HCT116 (cell line): ENCODE measurements at regions not wholly inside any gene's neighbourhood (a gene's known extent, or its start where the extent isn't known, plus 50 kb on each side); places are given as distances from the start of the nearest gene placed in this dataset.

Experiments used
- ATAC-seq: fragments of 200-7000 bp; cut with Tn5 transposase; 2 replicates; pipeline ENCODE4 v1.9.1; 2020; ENCODE audit warnings: mild to moderate bottlenecking, moderate library complexity
- BruUV-seq: library from RNA; stranded (reverse); fragments of 400-500 nt; replicated peaks from 2 replicates; lab custom pipeline; 2021; lab: Mats Ljungman, UMichigan
- CTCF ChIA-PET: fragments of 300-600 bp; sonication (Branson Sonifier 250); formaldehyde crosslinking; loops from one replicate; lab custom pipeline; 2021; ENCODE audit warnings: antibody characterized with exemption; lab: Charles Lee
- POLR2A ChIA-PET: fragments of 300-600, 350-600 bp; sonication (Branson Sonifier 250); formaldehyde crosslinking; loops from one replicate; lab custom pipeline; 2021; ENCODE audit warnings: antibody characterized with exemption; lab: Charles Lee
- RAD21 ChIA-PET, 2 experiments: fragments of 300-600 bp; sonication (Branson Sonifier 250); formaldehyde crosslinking; loops; one replicate each; lab custom pipeline; 2023; ENCODE audit warnings: low total read pairs in 2 of 2; ENCODE audit not compliant: uncharacterized antibody in 2 of 2, unreplicated experiment in 2 of 2, low non-redundant PET in 1 of 2; lab: Charles Lee
- DNase-seq: peaks from one replicate; pipeline ENCODE4 v3.0.0-alpha.2; 2010; ENCODE audit warnings: low read depth, low spot score
- H2AFZ ChIP-seq: fragments of 200-600 bp; shearing (Covaris generic), sonication (generic); 2 replicates; pipeline ENCODE4 v1.6.1; 2017; ENCODE audit warnings: low read depth, mixed run types, mixed read lengths, antibody characterized with exemption, low read length; ENCODE audit not compliant: poor library complexity, severe bottlenecking
- H3K27ac ChIP-seq: 2 replicates; pipeline ENCODE4 v1.5.1; 2012; ENCODE audit warnings: low read depth, low read length
- H3K27me3 ChIP-seq: fragments of 200-600 bp; sonication (generic); 2 replicates; pipeline ENCODE4 v1.6.1; 2016; ENCODE audit warnings: mixed run types, low read length, mixed read lengths; ENCODE audit not compliant: insufficient read depth
- H3K36me3 ChIP-seq, 2 experiments: fragments of 200-500 bp in 1 of 2; fragments of 200-600 bp in 1 of 2; sonication (Bioruptor generic) in 1 of 2; sonication (generic) in 1 of 2; 2 replicates each; pipeline versions ENCODE4 v1.5.1 to v1.6.1; 2014 to 2016; ENCODE audit warnings: low read length in 2 of 2, inconsistent platforms in 1 of 2, mixed read lengths in 1 of 2, mixed run types in 1 of 2; ENCODE audit not compliant: insufficient read depth in 2 of 2, control insufficient read depth in 1 of 2
- H3K4me1 ChIP-seq, 2 experiments: fragments of 200-600 bp in 1 of 2; sonication (generic) in 1 of 2; 2 replicates each; pipeline versions ENCODE4 v1.5.1 to v1.6.1; 2012 to 2017; ENCODE audit warnings: low read length in 2 of 2, inconsistent platforms in 1 of 2, mild to moderate bottlenecking in 1 of 2, mixed read lengths in 1 of 2, mixed run types in 1 of 2, moderate library complexity in 1 of 2; ENCODE audit not compliant: insufficient read depth in 2 of 2, control insufficient read depth in 1 of 2
- H3K4me2 ChIP-seq: fragments of 200-600 bp; sonication (generic); 2 replicates; pipeline ENCODE4 v1.6.1; 2017; ENCODE audit warnings: mixed run types, low read length, mixed read lengths
- H3K4me3 ChIP-seq, 2 experiments: fragments of 200-600 bp in 1 of 2; sonication (generic) in 1 of 2; replicated peaks in 1 of 2; 2 replicates each; pipeline ENCODE4 v1.5.1; 2011 to 2016; ENCODE audit warnings: low read length in 2 of 2, control low read depth in 1 of 2, low read depth in 1 of 2, mild to moderate bottlenecking in 1 of 2, mixed read lengths in 1 of 2, mixed run types in 1 of 2
- H3K79me2 ChIP-seq: fragments of 200-600 bp; sonication (generic); 2 replicates; pipeline ENCODE4 v1.6.1; 2017; ENCODE audit warnings: mild to moderate bottlenecking, mixed run types, low read length, moderate library complexity, mixed read lengths; ENCODE audit not compliant: insufficient read depth
- H3K9ac ChIP-seq: fragments of 200-600 bp; sonication (generic); 2 replicates; pipeline ENCODE4 v1.6.1; 2016; ENCODE audit warnings: low read length, mixed read lengths
- H3K9me2 ChIP-seq: fragments of 200-600 bp; sonication (generic), shearing (Covaris generic); 2 replicates; pipeline ENCODE4 v1.6.1; 2017; ENCODE audit warnings: mixed run types, mild to moderate bottlenecking, moderate library complexity; ENCODE audit not compliant: insufficient read depth
- H3K9me3 ChIP-seq, 2 experiments: fragments of 200-500 bp in 1 of 2; fragments of 200-600 bp in 1 of 2; sonication (Bioruptor generic) in 1 of 2; sonication (generic) in 1 of 2; 2 replicates each; pipeline ENCODE4 v1.6.1; 2014 to 2017; ENCODE audit warnings: low read length in 2 of 2, mixed read lengths in 2 of 2, inconsistent platforms in 1 of 2, low read depth in 1 of 2, mild to moderate bottlenecking in 1 of 2, mixed run types in 1 of 2, moderate library complexity in 1 of 2; ENCODE audit not compliant: control insufficient read depth in 1 of 2, insufficient read depth in 1 of 2
- H4K20me1 ChIP-seq: fragments of 200-600 bp; sonication (generic), shearing (Covaris generic); 2 replicates; pipeline ENCODE4 v1.6.1; 2017; ENCODE audit warnings: mixed run types, mild to moderate bottlenecking, moderate library complexity; ENCODE audit not compliant: insufficient read depth
- EZH2 ChIP-seq: fragments of 200-600 bp; sonication (generic); IDR thresholded peaks from 2 replicates; pipeline ENCODE4 v1.6.1; 2017; ENCODE audit warnings: antibody characterized with exemption, mixed run types
- POLR2A ChIP-seq: IDR thresholded peaks from 2 replicates; pipeline ENCODE4 v1.7.0; 2011; ENCODE audit warnings: borderline replicate concordance; ENCODE audit not compliant: insufficient read depth, insufficient read length; ENCODE audit errors: extremely low read depth
- POLR2AphosphoS5 ChIP-seq: IDR thresholded peaks from 2 replicates; pipeline ENCODE4 v1.6.1; 2011; ENCODE audit warnings: mild to moderate bottlenecking, low read depth, low read length, moderate library complexity
- RAD21 ChIP-seq: IDR thresholded peaks from 2 replicates; pipeline ENCODE4 v1.6.1; 2012; ENCODE audit warnings: low read depth, mild to moderate bottlenecking
- SIN3A ChIP-seq: IDR thresholded peaks from 2 replicates; pipeline ENCODE4 v1.6.1; 2012; ENCODE audit warnings: low read depth
- SP1 ChIP-seq: IDR thresholded peaks from 2 replicates; pipeline ENCODE4 v1.6.1; 2012; ENCODE audit warnings: low read depth
- YY1 ChIP-seq: IDR thresholded peaks from 2 replicates; pipeline ENCODE4 v1.6.1; 2011; ENCODE audit warnings: low read length, low read depth, moderate library complexity, mild to moderate bottlenecking; ENCODE audit not compliant: insufficient replicate concordance; ENCODE audit errors: extremely low read depth
- ZFX ChIP-seq: fragments of 450-650 bp; IDR thresholded peaks from 2 replicates; pipeline ENCODE4 v1.6.1; 2017
- ZNF274 ChIP-seq: fragments of 200-500 bp; sonication (Bioruptor generic); IDR thresholded peaks from 2 replicates; pipeline ENCODE4 v1.6.1; 2014; ENCODE audit warnings: mild to moderate bottlenecking, low read depth, low read length, inconsistent platforms
- intact Hi-C: fragments of 100-400 bp; cut with micrococcal nuclease; formaldehyde crosslinking; loops from 2 replicates; pipeline ENCODE4 v1.10.0; 2022
- TF ChIP-seq, protein P1 (sequence below): IDR thresholded peaks from 2 replicates; pipeline ENCODE4 v1.6.1; 2012; ENCODE audit warnings: low read depth

DNA sequence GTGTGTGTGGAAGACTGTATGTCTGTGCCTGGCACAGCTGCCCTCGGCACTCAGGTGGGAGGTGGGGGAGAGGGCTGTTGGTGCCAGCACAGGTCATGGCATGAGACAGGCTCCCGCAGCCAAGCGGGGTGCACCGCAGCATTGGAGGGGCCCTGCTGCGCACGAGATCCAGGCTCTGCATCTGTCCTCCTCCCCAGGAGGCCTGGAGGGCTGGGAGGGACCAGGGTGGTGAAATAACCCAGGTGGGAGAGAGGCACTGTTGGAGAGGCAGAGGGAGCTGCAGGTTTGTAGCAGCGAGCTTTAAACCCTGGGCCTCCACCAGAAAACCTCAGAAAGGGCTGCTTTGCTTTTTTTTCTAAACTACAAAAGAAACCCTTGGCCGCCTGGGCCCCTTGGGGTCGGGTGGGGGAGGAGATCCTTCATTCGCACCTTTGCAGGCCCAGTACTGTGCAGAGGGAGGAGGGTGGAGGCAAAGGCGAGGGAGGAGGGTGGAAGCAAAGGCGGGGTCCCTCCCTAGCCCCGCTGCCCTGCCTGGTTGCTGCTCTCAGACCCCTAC is 241.7 kb downstream of the SEC14L1 start:
- POLR2A ChIA-PET, result no interaction called here
- intact Hi-C loops, result no loop called here
- no TSS peak for BruUV-seq
- no peaks in the 10 kb centered on the region; the same call in 1 of the 2 replicates for H4K20me1 ChIP-seq
- DNase-seq (no peak), ATAC-seq (no peak)
- no peak overlapping the region for H3K27ac ChIP-seq
- H3K9ac ChIP-seq, result no peak overlapping the region
- H3K4me1 ChIP-seq, result peaks cover 5 to 33% of the 10 kb centered on the region in 2 experiments; a peak in 2 of 4 replicates
- TF ChIP-seq POLR2AphosphoS5 (0 out of 2 replicates have a peak, but pooled peaks have one; percentile 5), SP1 (no peak)
- no peaks in the 10 kb centered on the region for H3K27me3 ChIP-seq
- CTCF ChIA-PET, result no interaction called here
- H3K36me3 ChIP-seq, result no peaks in the 10 kb centered on the region
- no peak overlapping the region for H2AFZ ChIP-seq
- H3K79me2 ChIP-seq, result peaks cover 95% of the 10 kb centered on the region
- no peak overlapping the region for H3K4me3 ChIP-seq
- RAD21 ChIA-PET, result no interaction called here
- no peaks in the 10 kb centered on the region for H3K9me3 ChIP-seq
- no peak overlapping the region for H3K4me2 ChIP-seq
- H3K9me2 ChIP-seq, result no peaks in the 10 kb centered on the region

DNA sequence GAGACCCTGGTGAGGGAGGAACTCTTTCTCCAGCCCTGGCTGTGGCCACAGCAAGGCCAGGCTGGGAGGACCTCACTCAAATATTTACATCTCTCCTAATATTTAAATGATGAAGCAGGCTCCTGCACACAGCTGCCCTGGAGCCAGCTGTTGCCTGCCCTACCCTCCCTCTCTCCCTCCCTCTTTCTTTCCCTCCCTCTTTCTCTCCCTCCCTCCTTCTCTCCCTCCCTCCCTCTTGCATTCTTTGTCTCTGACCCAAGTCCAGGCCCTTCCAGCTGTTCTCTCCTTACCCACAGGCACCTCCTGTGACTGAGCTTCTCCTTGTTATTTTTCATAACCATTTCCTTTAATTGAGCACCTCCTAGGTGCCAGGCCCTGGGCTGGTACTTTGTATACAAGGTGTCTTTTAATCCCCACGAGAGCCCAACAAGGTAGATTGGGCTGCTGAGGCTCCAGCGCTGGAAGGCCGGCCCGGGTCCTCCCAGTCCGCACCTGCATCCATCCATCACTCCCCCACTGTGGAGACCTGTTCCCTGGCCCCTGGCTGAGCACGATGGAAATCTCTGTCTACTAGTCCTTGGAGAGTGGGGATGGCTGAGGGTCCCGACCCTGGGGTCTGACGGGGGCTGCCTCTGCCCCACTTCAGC is 242.3 kb downstream of the SEC14L1 start:
- no peak for DNase-seq
- H3K79me2 ChIP-seq, result peaks cover 95% of the 10 kb centered on the region
- no peak for ATAC-seq
- ChIA-PET POLR2A (no interaction called here), RAD21 (no interaction called here), CTCF (no interaction called here)
- H3K36me3 ChIP-seq, result no peaks in the 10 kb centered on the region
- peaks cover 5 to 33% of the 10 kb centered on the region in 2 experiments; a peak in 2 of 4 replicates for H3K4me1 ChIP-seq
- no peak overlapping the region for H3K4me2 ChIP-seq
- no peak overlapping the region for H2AFZ ChIP-seq
- no peak overlapping the region for H3K27ac ChIP-seq
- no peak overlapping the region for H3K4me3 ChIP-seq
- BruUV-seq, result no TSS peak
- H3K9ac ChIP-seq, result no peak overlapping the region
- TF ChIP-seq, protein P1, sequence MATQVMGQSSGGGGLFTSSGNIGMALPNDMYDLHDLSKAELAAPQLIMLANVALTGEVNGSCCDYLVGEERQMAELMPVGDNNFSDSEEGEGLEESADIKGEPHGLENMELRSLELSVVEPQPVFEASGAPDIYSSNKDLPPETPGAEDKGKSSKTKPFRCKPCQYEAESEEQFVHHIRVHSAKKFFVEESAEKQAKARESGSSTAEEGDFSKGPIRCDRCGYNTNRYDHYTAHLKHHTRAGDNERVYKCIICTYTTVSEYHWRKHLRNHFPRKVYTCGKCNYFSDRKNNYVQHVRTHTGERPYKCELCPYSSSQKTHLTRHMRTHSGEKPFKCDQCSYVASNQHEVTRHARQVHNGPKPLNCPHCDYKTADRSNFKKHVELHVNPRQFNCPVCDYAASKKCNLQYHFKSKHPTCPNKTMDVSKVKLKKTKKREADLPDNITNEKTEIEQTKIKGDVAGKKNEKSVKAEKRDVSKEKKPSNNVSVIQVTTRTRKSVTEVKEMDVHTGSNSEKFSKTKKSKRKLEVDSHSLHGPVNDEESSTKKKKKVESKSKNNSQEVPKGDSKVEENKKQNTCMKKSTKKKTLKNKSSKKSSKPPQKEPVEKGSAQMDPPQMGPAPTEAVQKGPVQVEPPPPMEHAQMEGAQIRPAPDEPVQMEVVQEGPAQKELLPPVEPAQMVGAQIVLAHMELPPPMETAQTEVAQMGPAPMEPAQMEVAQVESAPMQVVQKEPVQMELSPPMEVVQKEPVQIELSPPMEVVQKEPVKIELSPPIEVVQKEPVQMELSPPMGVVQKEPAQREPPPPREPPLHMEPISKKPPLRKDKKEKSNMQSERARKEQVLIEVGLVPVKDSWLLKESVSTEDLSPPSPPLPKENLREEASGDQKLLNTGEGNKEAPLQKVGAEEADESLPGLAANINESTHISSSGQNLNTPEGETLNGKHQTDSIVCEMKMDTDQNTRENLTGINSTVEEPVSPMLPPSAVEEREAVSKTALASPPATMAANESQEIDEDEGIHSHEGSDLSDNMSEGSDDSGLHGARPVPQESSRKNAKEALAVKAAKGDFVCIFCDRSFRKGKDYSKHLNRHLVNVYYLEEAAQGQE, result no peak
- TF ChIP-seq ZFX (no peak), EZH2 (no peak), POLR2A (no peak), ZNF274 (no peak), RAD21 (no peak), SIN3A (no peak), YY1 (no peak)
- H4K20me1 ChIP-seq, result no peaks in the 10 kb centered on the region; the same call in 1 of the 2 replicates
- H3K9me3 ChIP-seq, result no peaks in the 10 kb centered on the region
- no peaks in the 10 kb centered on the region for H3K27me3 ChIP-seq
- no peaks in the 10 kb centered on the region for H3K9me2 ChIP-seq
- intact Hi-C loops, result no loop called here
